Body of pancreas (tissue), 4 donors: ENCODE measurements at regions not wholly inside any gene's neighbourhood (a gene's known extent, or its start where the extent isn't known, plus 50 kb on each side); places are given as distances from the start of the nearest gene placed in this dataset.

Experiments
- ATAC-seq: fragments of 150-250 bp; one replicate; pipeline ENCODE4 v1.9.1; 2016
- DNase-seq, 4 donors: peaks; one replicate each; pipeline ENCODE4 v3.0.0-alpha.2; 2019
- H3K27ac ChIP-seq, 4 donors: fragments of 200-600 bp; sonication (generic); 1 replicate in 3 of 4; 2 replicates in 1 of 4; pipeline versions ENCODE4 v1.5.1 to v1.6.1; 2016 to 2019; ENCODE audit warnings: mild to moderate bottlenecking in 1 of 4, mixed read lengths in 1 of 4, moderate library complexity in 1 of 4
- H3K27me3 ChIP-seq, 2 donors: fragments of 200-600 bp; sonication (generic); one replicate each; pipeline ENCODE4 v1.6.0; 2016; ENCODE audit warnings: mild to moderate bottlenecking in 1 of 2
- H3K36me3 ChIP-seq, 2 donors: fragments of 200-600 bp; sonication (generic); replicated peaks in 1 of 2; 2 replicates each; pipeline ENCODE4 v1.5.1; 2016; ENCODE audit warnings: low read depth in 2 of 2; ENCODE audit not compliant: insufficient read depth in 1 of 2
- H3K4me1 ChIP-seq: fragments of 200-600 bp; sonication (generic); one replicate; pipeline ENCODE4 v1.6.0; 2016
- H3K4me3 ChIP-seq, 2 donors: fragments of 200-600 bp; sonication (generic); 1 replicate in 1 of 2; 2 replicates in 1 of 2; pipeline ENCODE4 v1.5.1; 2016 to 2019
- H3K9me3 ChIP-seq, 3 donors: fragments of 200-600 bp; sonication (generic); 1 replicate in 2 of 3; 2 replicates in 1 of 3; pipeline ENCODE4 v1.5.1; 2016
- POLR2A ChIP-seq, 3 donors: fragments of 450-650 bp; IDR thresholded peaks; one replicate each; pipeline ENCODE4 v1.6.1; 2016; ENCODE audit warnings: antibody characterized with exemption in 3 of 3, mild to moderate bottlenecking in 2 of 3
- WGBS, 2 donors: methylation state at CpG; one replicate each; pipeline ENCODE4 v1.1.5; 2017; 5-methylcytosine and 5-hydroxymethylcytosine counted together
- intact Hi-C: fragments of 100-400 bp; cut with DNase I; formaldehyde crosslinking; loops from one replicate; pipeline ENCODE4 v1.15.1; 2023
- TF ChIP-seq, protein P1 (sequence below), 7 experiments: fragments of 450-650 bp in 4 of 7; fragments of 200-600 bp in 3 of 7; sonication (generic) in 3 of 7; IDR thresholded peaks; one replicate each; pipeline ENCODE4 v1.5.1; 2016 to 2019; ENCODE audit warnings: antibody characterized with exemption in 7 of 7

GRCh38 chr10:108132303-108132702, 967.8 kb upstream of the SORCS1 start:
- DNase-seq (no peak), ATAC-seq (no peak)
- Histone ChIP-seq H3K27me3 (no peaks in the 10 kb centered on the region), H3K4me1 (no peaks in the 10 kb centered on the region), H3K9me3 (no peaks in the 10 kb centered on the region), H3K27ac (no peak overlapping the region), H3K36me3 (no peaks in the 10 kb centered on the region), H3K4me3 (no peak overlapping the region)
- intact Hi-C loops = no loop called here
- WGBS, 2 donors = 60 to 67% methylated on average over 2 of the region's 2 CpGs
- no peak for TF ChIP-seq POLR2A (IDR thresholded peaks at IDR 0.05)
- TF ChIP-seq, protein P1, sequence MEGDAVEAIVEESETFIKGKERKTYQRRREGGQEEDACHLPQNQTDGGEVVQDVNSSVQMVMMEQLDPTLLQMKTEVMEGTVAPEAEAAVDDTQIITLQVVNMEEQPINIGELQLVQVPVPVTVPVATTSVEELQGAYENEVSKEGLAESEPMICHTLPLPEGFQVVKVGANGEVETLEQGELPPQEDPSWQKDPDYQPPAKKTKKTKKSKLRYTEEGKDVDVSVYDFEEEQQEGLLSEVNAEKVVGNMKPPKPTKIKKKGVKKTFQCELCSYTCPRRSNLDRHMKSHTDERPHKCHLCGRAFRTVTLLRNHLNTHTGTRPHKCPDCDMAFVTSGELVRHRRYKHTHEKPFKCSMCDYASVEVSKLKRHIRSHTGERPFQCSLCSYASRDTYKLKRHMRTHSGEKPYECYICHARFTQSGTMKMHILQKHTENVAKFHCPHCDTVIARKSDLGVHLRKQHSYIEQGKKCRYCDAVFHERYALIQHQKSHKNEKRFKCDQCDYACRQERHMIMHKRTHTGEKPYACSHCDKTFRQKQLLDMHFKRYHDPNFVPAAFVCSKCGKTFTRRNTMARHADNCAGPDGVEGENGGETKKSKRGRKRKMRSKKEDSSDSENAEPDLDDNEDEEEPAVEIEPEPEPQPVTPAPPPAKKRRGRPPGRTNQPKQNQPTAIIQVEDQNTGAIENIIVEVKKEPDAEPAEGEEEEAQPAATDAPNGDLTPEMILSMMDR (IDR thresholded peaks at IDR 0.05) = no peak

DNA sequence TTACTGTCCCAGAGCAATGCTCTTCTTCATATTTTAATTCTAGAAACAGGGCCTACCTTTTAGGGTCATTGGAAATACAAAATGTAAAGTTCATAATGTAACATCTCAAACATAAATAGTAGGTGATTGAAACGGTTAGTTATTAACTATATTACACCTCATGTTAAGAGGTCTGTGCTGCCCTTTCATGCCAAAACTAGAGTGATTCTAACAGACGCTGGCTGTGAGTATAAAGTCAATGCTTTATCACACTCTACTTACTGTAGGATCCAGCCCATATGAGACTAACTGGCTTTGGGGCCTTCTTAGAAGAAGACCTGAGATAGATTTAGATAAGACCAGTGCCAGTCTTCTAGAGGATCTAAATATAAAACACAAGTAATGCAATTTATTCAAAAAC, 966.1 kb upstream of the SORCS1 start:
- Histone ChIP-seq H3K27me3 (no peaks in the 10 kb centered on the region), H3K4me3 (no peak overlapping the region), H3K36me3 (no peaks in the 10 kb centered on the region), H3K27ac (no peak overlapping the region), H3K9me3 (no peaks in the 10 kb centered on the region), H3K4me1 (no peaks in the 10 kb centered on the region)
- TF ChIP-seq, protein P1 (IDR thresholded peaks at IDR 0.05) = no peak
- TF ChIP-seq POLR2A (IDR thresholded peaks at IDR 0.05) = no peak
- DNase-seq (no peak), ATAC-seq (no peak)
- intact Hi-C loops = no loop called here
- 21 to 30% methylated on average over 2 of the region's 2 CpGs for WGBS, 2 donors

GRCh38 chr10:108112218-108112617, 947.7 kb upstream of the SORCS1 start:
- Histone ChIP-seq H3K36me3 (no peaks in the 10 kb centered on the region), H3K4me3 (no peak overlapping the region), H3K27ac (no peak overlapping the region), H3K4me1 (no peaks in the 10 kb centered on the region), H3K27me3 (no peaks in the 10 kb centered on the region), H3K9me3 (peaks cover 0 to 5% (median 0%) of the 10 kb centered on the region in 3 donors)
- intact Hi-C loops = no loop called here
- WGBS, 2 donors = 28% methylated on average over 2 of the region's 2 CpGs
- no peak for TF ChIP-seq POLR2A (IDR thresholded peaks at IDR 0.05)
- TF ChIP-seq, protein P1 (IDR thresholded peaks at IDR 0.05) = no peak
- ATAC-seq (no peak), DNase-seq (no peak)

GRCh38 chr10:108104551-108105156, 940.1 kb upstream of the SORCS1 start:
- WGBS, 2 donors = 69 to 80% methylated on average over 3 of the region's 3 CpGs
- H3K9me3 ChIP-seq = no peaks in the 10 kb centered on the region
- TF ChIP-seq, protein P1 (IDR thresholded peaks at IDR 0.05) = no peak
- no peak for TF ChIP-seq POLR2A (IDR thresholded peaks at IDR 0.05)
- no peak overlapping the region for H3K27ac ChIP-seq
- ATAC-seq (no peak), DNase-seq (no peak)
- no peaks in the 10 kb centered on the region for H3K4me1 ChIP-seq
- H3K36me3 ChIP-seq = no peaks in the 10 kb centered on the region
- intact Hi-C loops = no loop called here
- H3K27me3 ChIP-seq = no peaks in the 10 kb centered on the region
- H3K4me3 ChIP-seq = no peak overlapping the region

DNA sequence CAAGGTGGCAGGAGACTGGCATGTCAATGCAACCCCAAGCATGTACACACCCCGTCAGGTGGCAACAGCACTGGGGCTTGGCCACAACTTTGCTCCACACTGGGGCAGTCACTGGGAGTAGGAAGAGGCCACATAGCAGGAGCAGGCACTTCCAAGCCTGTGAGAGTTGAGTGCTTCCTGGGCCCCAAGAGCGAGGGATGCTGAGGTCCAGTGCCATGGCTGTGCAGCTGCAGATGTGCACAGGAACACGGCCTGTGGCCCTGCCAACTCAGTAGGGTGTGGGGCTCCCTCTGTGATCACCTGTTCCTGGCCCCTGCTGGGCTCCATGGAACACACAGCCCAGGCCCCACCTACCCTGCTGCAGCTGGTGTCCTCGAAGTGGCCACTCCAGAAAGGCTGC, 932.8 kb upstream of the SORCS1 start:
- Histone ChIP-seq H3K4me3 (no peak overlapping the region), H3K27me3 (no peaks in the 10 kb centered on the region), H3K36me3 (no peaks in the 10 kb centered on the region), H3K9me3 (no peaks in the 10 kb centered on the region), H3K4me1 (no peaks in the 10 kb centered on the region), H3K27ac (no peak overlapping the region)
- ATAC-seq (no peak), DNase-seq (no peak)
- 58 to 71% methylated on average over 1 to 4 of the region's 4 CpGs for WGBS, 2 donors
- no peak for TF ChIP-seq POLR2A (IDR thresholded peaks at IDR 0.05)
- TF ChIP-seq, protein P1 (IDR thresholded peaks at IDR 0.05) = no peak
- intact Hi-C loops = no loop called here
